ENCODE measurements at regions not wholly inside any gene's neighbourhood (a gene's known extent, or its start where the extent isn't known, plus 50 kb on each side); places are given as distances from the start of the nearest gene placed in this dataset.

DNA sequence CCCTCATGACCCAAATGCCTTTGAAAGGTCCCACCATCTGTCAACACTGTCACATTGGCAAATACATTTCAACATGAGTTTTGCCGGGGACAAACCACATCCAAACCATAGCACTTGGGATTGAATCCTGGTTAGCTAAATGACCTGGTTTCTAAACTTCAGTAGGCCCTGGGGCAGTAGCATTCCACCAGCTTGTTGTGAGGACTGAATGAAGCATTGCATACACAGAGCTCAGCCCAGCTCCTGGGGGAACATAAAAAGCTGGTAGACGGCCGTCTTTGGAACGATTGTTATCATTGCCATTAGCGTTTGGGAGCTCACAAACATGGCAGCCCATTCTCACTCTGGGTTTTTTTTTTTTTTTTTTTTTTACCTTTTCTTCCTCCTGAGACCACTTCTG lies 57.5 kb upstream of the CXCR4 start:
- Mint-ChIP-seq H3K4me3 (no peak overlapping the region), H3K27ac (no peak overlapping the region), H3K9me3 (peaks cover 1% of the 10 kb centered on the region), H3K36me3 (ENCODE audit: low read depth) (no peaks in the 10 kb centered on the region), H3K4me1 (ENCODE audit: low read depth) (peaks cover 23% of the 10 kb centered on the region), H3K27me3 (no peaks in the 10 kb centered on the region)
- no peak for ATAC-seq
- no peak for TF ChIP-seq CTCF (IDR thresholded peaks at IDR 0.05)
- no peak for DNase-seq
- intact Hi-C loops (cut with micrococcal nuclease) = no loop called here
- ChIA-PET CTCF (interaction anchor here (0.7 to 1.4 kb wide), 2 partner anchors 13 to 260 kb away, joined by 3 read pairs; no protein-coding TSS in a partner anchor), POLR2A (no interaction called here)

DNA sequence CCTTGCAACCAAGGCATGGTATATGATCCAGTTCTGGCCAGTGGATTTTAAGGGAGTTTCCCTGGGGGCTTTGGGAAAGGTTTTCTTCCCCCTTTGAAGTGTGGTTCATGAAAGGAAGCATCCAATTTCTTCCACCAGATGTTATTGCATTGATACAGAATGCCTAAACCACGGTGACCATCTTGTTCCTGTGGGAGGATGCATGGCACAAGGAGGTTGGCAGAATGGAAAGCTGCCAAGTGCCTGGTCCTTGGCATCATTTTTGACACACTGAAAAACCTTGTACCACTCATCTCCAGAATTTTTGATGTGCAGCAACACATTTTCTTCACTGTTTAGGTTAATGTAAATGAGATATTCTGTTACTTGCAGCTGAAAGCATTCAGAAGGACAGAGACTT lies 55.2 kb upstream of the CXCR4 start:
- Mint-ChIP-seq H3K4me1 (ENCODE audit: low read depth) (peaks cover 15% of the 10 kb centered on the region), H3K36me3 (ENCODE audit: low read depth) (no peaks in the 10 kb centered on the region), H3K9me3 (peaks cover 1% of the 10 kb centered on the region), H3K27ac (no peak overlapping the region), H3K4me3 (no peak overlapping the region), H3K27me3 (no peaks in the 10 kb centered on the region)
- intact Hi-C loops (cut with micrococcal nuclease) = no loop called here
- DNase-seq (no peak), ATAC-seq (no peak)
- ChIA-PET POLR2A (interaction anchor here (0.7 kb wide), 1 partner anchor 37 kb away, joined by 3 read pairs; no protein-coding TSS in a partner anchor), CTCF (interaction anchor here (1.2 to 1.9 kb wide), 2 partner anchors 17 to 28 kb away, joined by 4 to 6 read pairs; no protein-coding TSS in a partner anchor)
- TF ChIP-seq CTCF (IDR thresholded peaks at IDR 0.05) = no peak

DNA sequence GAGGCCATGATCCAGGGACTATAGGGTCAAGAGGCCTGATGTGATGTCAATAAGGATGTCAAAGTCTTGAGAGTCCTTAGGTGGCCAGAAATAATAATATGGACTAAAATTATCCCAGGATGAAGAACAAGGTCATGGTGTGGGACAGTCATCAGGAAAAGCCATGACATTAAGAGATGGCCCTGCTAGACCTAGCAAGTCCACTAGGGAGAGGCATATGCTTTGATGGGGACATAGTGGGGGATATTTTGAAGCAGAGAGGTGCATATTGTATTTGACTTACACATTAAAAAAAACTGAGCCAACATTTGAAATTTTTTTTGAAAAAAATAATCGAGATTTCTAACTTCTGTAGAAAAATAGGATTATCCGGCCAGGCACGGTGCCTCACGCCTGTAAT lies 53.3 kb upstream of the CXCR4 start:
- ATAC-seq (no peak), DNase-seq (no peak)
- intact Hi-C loops (cut with micrococcal nuclease) = no loop called here
- CTCF ChIA-PET = no interaction called here
- Mint-ChIP-seq H3K36me3 (ENCODE audit: low read depth) (no peaks in the 10 kb centered on the region), H3K4me1 (ENCODE audit: low read depth) (peaks cover 15% of the 10 kb centered on the region), H3K27me3 (no peaks in the 10 kb centered on the region), H3K9me3 (peaks cover 1% of the 10 kb centered on the region), H3K27ac (no peak overlapping the region), H3K4me3 (no peak overlapping the region)
- no peak for TF ChIP-seq CTCF (IDR thresholded peaks at IDR 0.05)
- POLR2A ChIA-PET = no interaction called here

DNA sequence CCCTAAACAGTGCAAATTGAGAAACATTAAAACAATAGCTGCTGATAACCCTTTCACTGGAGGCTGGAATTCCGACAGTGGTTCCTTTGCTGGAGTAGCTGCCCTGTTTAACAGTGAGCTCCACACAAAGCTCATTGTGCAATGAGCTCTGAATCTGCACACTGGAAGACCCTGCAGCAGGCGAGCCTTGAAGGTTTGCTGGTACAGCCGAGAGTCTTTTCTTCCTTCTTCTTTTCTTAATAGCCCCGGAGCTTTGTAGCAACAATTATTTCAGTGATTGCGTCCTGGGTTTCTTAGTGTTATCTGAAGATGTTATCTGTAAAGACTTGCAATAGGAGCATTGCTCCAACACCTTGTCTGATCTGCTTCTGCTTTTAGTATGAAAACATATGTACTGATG lies 50.8 kb upstream of the CXCR4 start:
- H3K4me3 Mint-ChIP-seq = no peak overlapping the region
- H3K27me3 Mint-ChIP-seq = no peaks in the 10 kb centered on the region
- peaks cover 12% of the 10 kb centered on the region for H3K4me1 Mint-ChIP-seq (ENCODE audit: low read depth)
- CTCF ChIA-PET = no interaction called here
- POLR2A ChIA-PET = no interaction called here
- H3K27ac Mint-ChIP-seq = no peak overlapping the region
- TF ChIP-seq CTCF (IDR thresholded peaks at IDR 0.05) = no peak
- ATAC-seq (no peak), DNase-seq (no peak)
- no peaks in the 10 kb centered on the region for H3K36me3 Mint-ChIP-seq (ENCODE audit: low read depth)
- H3K9me3 Mint-ChIP-seq = peaks cover 1% of the 10 kb centered on the region
- intact Hi-C loops (cut with micrococcal nuclease) = no loop called here

GRCh38 chr2:136167721-136168475 lies 49.9 kb upstream of the CXCR4 start:
- DNase-seq = no peak
- no peak overlapping the region for H3K27ac Mint-ChIP-seq
- no peaks in the 10 kb centered on the region for H3K36me3 Mint-ChIP-seq (ENCODE audit: low read depth)
- intact Hi-C loops (cut with micrococcal nuclease) = no loop called here
- no peaks in the 10 kb centered on the region for H3K27me3 Mint-ChIP-seq
- peaks cover 1% of the 10 kb centered on the region for H3K9me3 Mint-ChIP-seq
- CTCF ChIA-PET = no interaction called here
- H3K4me3 Mint-ChIP-seq = no peak overlapping the region
- H3K4me1 Mint-ChIP-seq (ENCODE audit: low read depth) = peaks cover 7% of the 10 kb centered on the region
- POLR2A ChIA-PET = interaction anchor here (1.0 kb wide), 1 partner anchor 25 kb away, joined by 3 read pairs; no protein-coding TSS in a partner anchor
- ATAC-seq = no peak
- no peak for TF ChIP-seq CTCF (IDR thresholded peaks at IDR 0.05)

Measured in activated CD8-positive, alpha-beta T cell treated with anti-CD3 and anti-CD28 coated beads for 36 hours (primary cell).